ENCODE measurements at regions not wholly inside any gene's neighbourhood (a gene's known extent, or its start where the extent isn't known, plus 50 kb on each side); places are given as distances from the start of the nearest gene placed in this dataset.

DNA sequence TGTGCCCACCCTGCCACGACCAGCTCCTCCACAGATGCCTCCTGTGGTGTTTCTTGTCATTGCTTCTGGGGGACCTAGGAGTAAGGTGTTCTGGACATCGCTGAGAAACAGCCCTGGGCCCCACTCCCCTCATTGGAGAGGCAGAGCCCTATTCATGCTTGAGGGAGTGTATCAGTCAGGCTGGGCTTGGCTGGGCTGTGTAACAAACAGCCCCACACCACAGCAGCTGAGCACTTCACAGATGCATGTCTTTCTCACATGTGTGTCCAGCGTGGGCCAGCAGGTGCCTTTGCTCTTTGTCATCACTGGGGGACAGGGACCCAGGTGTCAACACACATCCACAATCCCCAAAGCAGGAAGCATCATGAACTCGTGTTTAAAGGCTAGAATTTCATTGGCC lies 65.1 kb upstream of the FBRSL1 start:
- TF ChIP-seq, protein P1, sequence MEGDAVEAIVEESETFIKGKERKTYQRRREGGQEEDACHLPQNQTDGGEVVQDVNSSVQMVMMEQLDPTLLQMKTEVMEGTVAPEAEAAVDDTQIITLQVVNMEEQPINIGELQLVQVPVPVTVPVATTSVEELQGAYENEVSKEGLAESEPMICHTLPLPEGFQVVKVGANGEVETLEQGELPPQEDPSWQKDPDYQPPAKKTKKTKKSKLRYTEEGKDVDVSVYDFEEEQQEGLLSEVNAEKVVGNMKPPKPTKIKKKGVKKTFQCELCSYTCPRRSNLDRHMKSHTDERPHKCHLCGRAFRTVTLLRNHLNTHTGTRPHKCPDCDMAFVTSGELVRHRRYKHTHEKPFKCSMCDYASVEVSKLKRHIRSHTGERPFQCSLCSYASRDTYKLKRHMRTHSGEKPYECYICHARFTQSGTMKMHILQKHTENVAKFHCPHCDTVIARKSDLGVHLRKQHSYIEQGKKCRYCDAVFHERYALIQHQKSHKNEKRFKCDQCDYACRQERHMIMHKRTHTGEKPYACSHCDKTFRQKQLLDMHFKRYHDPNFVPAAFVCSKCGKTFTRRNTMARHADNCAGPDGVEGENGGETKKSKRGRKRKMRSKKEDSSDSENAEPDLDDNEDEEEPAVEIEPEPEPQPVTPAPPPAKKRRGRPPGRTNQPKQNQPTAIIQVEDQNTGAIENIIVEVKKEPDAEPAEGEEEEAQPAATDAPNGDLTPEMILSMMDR (IDR thresholded peaks at IDR 0.05; ENCODE audit: insufficient read depth, low read length, missing control alignments) = no peak
- no peak for DNase-seq (ENCODE audit: low read depth, low spot score)
- POLR2A ChIA-PET = no interaction called here
- H3K4me3 ChIP-seq (ENCODE audit: low read depth, low read length) = no peak overlapping the region
- CTCF ChIA-PET = interaction anchor here (1.5 kb wide), 1 partner anchor 10 kb away, joined by 11 read pairs; no protein-coding TSS in a partner anchor

DNA sequence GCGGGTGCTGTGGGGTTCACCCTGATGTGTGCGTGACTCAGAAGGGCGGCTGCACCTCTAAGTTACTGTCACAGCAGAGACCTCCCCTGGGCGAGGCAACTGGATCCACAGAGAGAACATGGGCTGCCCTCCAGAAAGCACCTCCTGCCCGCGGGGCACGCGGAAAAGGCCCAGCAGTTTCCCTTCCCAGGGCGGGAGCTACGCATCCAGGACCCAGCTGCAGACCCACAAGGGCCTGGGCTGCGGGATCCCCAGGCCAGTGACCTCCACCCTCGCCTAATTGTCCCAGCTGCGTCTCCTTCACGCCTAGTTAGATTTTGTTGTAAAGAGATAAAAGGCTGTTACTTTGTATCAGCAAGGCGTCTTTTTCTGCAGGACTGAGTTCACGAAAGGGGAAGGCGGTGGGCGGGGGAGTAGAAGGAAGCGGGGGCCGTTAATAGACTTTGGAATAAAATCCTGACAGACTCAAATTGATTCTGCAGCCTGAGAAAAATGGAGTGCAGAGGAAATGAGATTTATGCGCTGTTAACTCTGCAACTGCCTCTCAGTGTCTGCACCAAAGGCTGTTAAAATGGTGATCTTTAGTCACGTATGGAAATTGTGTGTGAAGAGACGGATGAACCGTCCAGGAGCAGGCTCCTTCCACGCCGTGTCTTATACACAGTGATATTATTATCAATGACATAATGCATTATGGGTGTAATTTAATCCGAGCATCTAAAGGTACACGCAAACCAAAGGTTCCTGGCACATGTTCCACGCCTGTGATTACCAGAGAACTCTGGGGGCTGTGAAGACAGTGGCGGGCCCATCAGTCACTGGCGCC lies 65.9 kb upstream of the FBRSL1 start:
- DNase-seq (ENCODE audit: low read depth, low spot score) = no peak
- TF ChIP-seq, protein P1 (IDR thresholded peaks at IDR 0.05; ENCODE audit: insufficient read depth, low read length, missing control alignments) = no peak
- no peak overlapping the region for H3K4me3 ChIP-seq (ENCODE audit: low read depth, low read length)
- ChIA-PET POLR2A (no interaction called here), CTCF (interaction anchor here (1.5 kb wide), 1 partner anchor 9 kb away, joined by 11 read pairs; no protein-coding TSS in a partner anchor)

DNA sequence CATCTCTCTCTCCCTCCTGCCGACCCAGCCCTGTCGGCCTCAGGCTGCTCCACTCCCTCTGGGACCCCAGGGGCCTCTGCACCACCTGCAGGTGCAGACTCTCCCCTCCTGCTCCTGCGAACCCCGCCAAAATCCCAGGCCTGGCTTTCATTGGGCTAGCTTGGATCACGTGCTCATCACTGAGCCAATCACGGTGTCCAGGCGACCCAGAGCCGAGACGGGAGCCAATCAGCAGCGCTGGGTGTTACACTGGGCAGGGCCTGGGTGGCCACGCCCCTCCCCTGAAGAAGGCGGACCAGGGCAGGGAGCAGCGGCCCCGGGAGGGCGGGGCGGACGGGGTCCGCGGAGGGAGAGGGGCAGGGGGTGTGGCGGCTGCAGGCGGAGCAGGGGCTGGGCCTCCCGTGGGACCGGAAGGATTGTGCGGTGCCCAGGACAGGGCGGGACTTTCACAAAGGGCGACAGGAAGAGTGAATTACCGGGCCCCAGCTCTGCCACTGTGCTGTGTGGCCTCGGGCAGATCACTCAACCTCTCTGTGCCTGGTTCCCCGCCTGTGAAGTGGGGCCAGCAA lies 66.6 kb upstream of the FBRSL1 start:
- POLR2A ChIA-PET = no interaction called here

DNA sequence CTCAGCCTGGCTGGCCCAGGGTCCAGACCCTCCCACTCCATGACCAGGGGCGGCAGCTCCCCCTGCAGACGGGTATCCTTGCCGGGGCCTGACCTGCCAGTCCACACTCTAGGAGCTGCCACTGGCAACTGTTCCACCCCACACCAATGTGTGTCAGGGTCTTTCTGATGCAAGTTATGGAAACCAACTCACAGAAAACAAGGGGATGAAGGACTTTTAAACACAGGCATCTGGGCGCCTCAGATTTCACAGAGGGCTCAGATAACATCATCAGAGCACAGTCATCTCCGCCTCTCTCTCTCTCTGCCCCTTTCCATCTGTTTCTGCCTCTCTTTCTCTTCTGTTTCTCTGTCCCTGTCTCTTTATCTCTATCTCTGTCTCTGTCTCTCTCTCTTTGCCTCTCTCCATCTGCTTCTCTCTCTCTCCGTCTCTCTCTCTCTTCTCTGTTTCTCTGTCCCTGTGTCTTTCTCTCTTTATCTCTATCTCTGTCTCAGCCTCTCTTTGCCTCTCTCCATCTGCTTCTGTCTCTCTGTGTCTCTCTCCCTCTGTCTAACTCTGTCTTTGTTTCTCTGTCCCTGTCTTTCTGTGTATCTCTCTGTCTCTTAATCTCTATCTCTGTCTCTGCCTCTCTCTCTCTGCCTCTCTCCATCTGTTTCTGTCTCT lies 67.4 kb upstream of the FBRSL1 start:
- POLR2A ChIA-PET = no interaction called here
- CTCF ChIA-PET = no interaction called here
- TF ChIP-seq, protein P1 (IDR thresholded peaks at IDR 0.05; ENCODE audit: insufficient read depth, low read length, missing control alignments) = no peak
- H3K4me3 ChIP-seq (ENCODE audit: low read depth, low read length) = no peak overlapping the region
- DNase-seq (ENCODE audit: low read depth, low spot score) = no peak

More for the DNA sequence above, 66.6 kb upstream of the FBRSL1 start:
- TF ChIP-seq, protein P1 (IDR thresholded peaks at IDR 0.05; ENCODE audit: insufficient read depth, low read length, missing control alignments) = no peak
- CTCF ChIA-PET = interaction anchor here (1.5 kb wide), 1 partner anchor 8 kb away, joined by 11 read pairs; no protein-coding TSS in a partner anchor
- H3K4me3 ChIP-seq (ENCODE audit: low read depth, low read length) = no peak overlapping the region
- no peak for DNase-seq (ENCODE audit: low read depth, low spot score)

DNA sequence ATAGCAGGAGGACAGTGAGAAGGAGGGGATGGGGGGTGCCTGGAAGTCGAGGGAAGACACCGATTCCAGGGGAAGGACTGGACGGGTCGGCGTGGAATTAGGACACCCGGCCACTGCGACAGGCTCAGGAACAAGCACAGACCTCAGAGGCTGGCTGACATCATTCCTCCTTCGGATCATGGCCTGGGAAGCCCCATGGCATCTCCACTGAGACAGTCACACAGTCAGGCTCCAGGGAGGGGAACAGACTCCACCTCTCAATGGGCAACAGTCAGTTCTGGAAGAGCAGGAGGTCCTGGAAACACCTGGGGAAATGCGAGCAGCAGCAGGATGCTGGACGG lies 67.9 kb upstream of the FBRSL1 start:
- H3K4me3 ChIP-seq (ENCODE audit: low read depth, low read length) = no peak overlapping the region
- no peak for DNase-seq (ENCODE audit: low read depth, low spot score)
- POLR2A ChIA-PET = no interaction called here
- TF ChIP-seq, protein P1 (IDR thresholded peaks at IDR 0.05; ENCODE audit: insufficient read depth, low read length, missing control alignments) = no peak
- CTCF ChIA-PET = no interaction called here

DNA sequence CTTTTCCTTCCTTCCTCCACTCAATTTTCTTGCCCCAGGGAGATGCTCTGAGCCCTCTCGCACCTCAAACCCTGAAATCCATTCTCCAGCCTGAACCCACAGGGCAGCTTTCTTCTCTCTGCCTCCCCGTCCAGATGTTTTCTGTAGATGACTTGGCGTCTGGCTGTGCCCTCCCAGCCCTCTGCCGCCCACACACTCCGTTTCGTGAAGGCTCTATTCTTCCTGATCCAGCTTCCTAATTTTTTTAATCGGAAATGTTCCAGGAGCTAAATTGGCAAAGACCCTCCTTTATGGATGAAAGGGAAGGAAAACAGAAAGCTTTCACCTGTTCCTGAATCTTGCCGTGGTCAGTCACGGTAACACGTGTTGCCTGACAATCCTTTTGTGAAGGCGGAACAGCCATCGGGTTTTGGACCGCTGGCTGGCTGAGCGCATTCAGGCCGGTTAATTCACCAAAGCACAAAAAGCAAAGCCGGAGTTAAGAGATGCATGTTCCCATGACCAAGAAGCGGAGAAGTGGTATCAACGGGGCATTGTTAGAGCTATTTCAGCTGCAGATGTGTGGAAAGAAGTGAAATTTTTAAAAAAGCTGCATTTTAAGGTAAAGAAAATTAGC lies 70.2 kb upstream of the FBRSL1 start:
- TF ChIP-seq, protein P1 (IDR thresholded peaks at IDR 0.05; ENCODE audit: insufficient read depth, low read length, missing control alignments) = no peak
- ChIA-PET CTCF (interaction anchor here (0.8 to 8.0 kb wide), 4 partner anchors 106 to 220 kb away, joined by 3 to 96 read pairs (median 50); no protein-coding TSS in a partner anchor), POLR2A (no interaction called here)
- DNase-seq (ENCODE audit: low read depth, low spot score) = no peak
- H3K4me3 ChIP-seq (ENCODE audit: low read depth, low read length) = no peak overlapping the region

Data from AG04449 (cell line).